GM18873 (cell line): ENCODE measurements at regions not wholly inside any gene's neighbourhood (a gene's known extent, or its start where the extent isn't known, plus 50 kb on each side); places are given as distances from the start of the nearest gene placed in this dataset.

ENCODE experiments used
- ATAC-seq: cut with Tn5 transposase; IDR thresholded peaks from one replicate; pipeline ENCODE4 v1.9.1; 2021; ENCODE audit warnings: mild to moderate bottlenecking, moderate library complexity, moderate number of reproducible peaks; ENCODE audit not compliant: unreplicated experiment, low FRiP score

DNA sequence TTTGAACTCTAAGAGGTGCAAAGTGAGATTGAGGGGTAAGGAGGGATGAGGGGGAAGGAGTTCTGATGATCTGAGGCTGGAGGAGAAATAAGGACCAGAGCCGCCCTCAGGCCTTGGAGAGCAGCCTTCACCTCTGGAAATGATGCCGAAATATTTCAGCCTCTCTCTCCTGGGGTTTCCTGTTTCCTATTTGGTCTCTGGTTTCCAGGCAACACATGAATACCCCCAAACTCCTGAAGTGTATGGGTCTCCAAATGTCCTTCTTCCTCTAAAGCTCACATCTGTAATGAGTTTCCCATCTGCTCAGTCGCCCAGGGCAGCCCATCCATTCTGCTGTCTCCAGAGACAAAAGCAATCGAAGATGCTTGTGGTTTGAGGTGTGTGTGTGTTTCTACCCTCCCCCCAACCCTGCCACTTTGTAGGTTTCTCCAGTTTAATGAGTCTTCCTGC is 52.0 kb upstream of the FAM20B start:
- ATAC-seq: peak; percentile 36
